Ramos (cell line): ENCODE measurements at regions not wholly inside any gene's neighbourhood (a gene's known extent, or its start where the extent isn't known, plus 50 kb on each side); places are given as distances from the start of the nearest gene placed in this dataset.

Source experiments
- in situ Hi-C: fragments of 300-500 bp; cut with MboI; formaldehyde crosslinking; loops from one replicate; pipeline ENCODE4 v1.14.3; 2022; ENCODE audit warnings: low sequenced_read_pairs; ENCODE audit not compliant: unreplicated experiment

- in situ Hi-C loops: no loop called here
Measured at GRCh38 chr11:115716601-115717529, 212.7 kb upstream of the CADM1 start.

- in situ Hi-C loops: no loop called here
Measured at GRCh38 chr11:115716080-115716479, 211.9 kb upstream of the CADM1 start.

GRCh38 chr11:115715251-115715770 lies 211.1 kb upstream of the CADM1 start:
- in situ Hi-C loops: no loop called here

GRCh38 chr11:115712296-115712695 lies 208.1 kb upstream of the CADM1 start:
- in situ Hi-C loops: no loop called here

- in situ Hi-C loops: no loop called here
Measured at GRCh38 chr11:115710980-115711379, 206.8 kb upstream of the CADM1 start.

- in situ Hi-C loops: no loop called here
Measured at GRCh38 chr11:115710426-115710825, 206.2 kb upstream of the CADM1 start.

GRCh38 chr11:115709297-115709696 lies 205.1 kb upstream of the CADM1 start:
- in situ Hi-C loops: no loop called here

- in situ Hi-C loops: no loop called here
Measured at GRCh38 chr11:115707180-115707905, 203.1 kb upstream of the CADM1 start.

- in situ Hi-C loops: no loop called here
Measured at GRCh38 chr11:115706626-115707135, 202.5 kb upstream of the CADM1 start.

GRCh38 chr11:115705200-115705599 lies 201.0 kb upstream of the CADM1 start:
- in situ Hi-C loops: no loop called here

- in situ Hi-C loops: no loop called here
Measured at GRCh38 chr11:115700981-115701875, 197.0 kb upstream of the CADM1 start.

- in situ Hi-C loops: no loop called here
Measured at GRCh38 chr11:115700496-115700895, 196.3 kb upstream of the CADM1 start.

- in situ Hi-C loops: no loop called here
Measured at GRCh38 chr11:115699733-115700132, 195.5 kb upstream of the CADM1 start.

GRCh38 chr11:115699326-115699725 lies 195.1 kb upstream of the CADM1 start:
- in situ Hi-C loops: no loop called here

GRCh38 chr11:115698243-115698642 lies 194.0 kb upstream of the CADM1 start:
- in situ Hi-C loops: no loop called here

- in situ Hi-C loops: no loop called here
Measured at GRCh38 chr11:115696563-115696962, 192.3 kb upstream of the CADM1 start.

- in situ Hi-C loops: no loop called here
Measured at GRCh38 chr11:115695677-115696364, 191.6 kb upstream of the CADM1 start.

GRCh38 chr11:115693002-115693401 lies 188.8 kb upstream of the CADM1 start:
- in situ Hi-C loops: no loop called here

GRCh38 chr11:115691030-115691429 lies 186.8 kb upstream of the CADM1 start:
- in situ Hi-C loops: no loop called here
